ENCODE measurements at regions not wholly inside any gene's neighbourhood (a gene's known extent, or its start where the extent isn't known, plus 50 kb on each side); places are given as distances from the start of the nearest gene placed in this dataset.

- DNase-seq (ENCODE audit: low read depth) = no peak
- no peak for TF ChIP-seq CTCF (IDR thresholded peaks at IDR 0.05; ENCODE audit: low read depth, low read length, missing control alignments)
- H3K4me3 ChIP-seq (ENCODE audit: low read depth, low read length) = no peak overlapping the region
- in situ Hi-C loops (cut with HindIII; ENCODE audit: low sequenced_read_pairs) = no loop called here
These were observed 219.5 kb upstream of the HABP2 start for GRCh38 chr10:113333313-113333712.

- H3K4me3 ChIP-seq (ENCODE audit: low read depth, low read length) = no peak overlapping the region
- no peak for DNase-seq (ENCODE audit: low read depth)
- TF ChIP-seq CTCF (IDR thresholded peaks at IDR 0.05; ENCODE audit: low read depth, low read length, missing control alignments) = no peak
- in situ Hi-C loops (cut with HindIII; ENCODE audit: low sequenced_read_pairs) = no loop called here
These were observed 217.3 kb upstream of the HABP2 start for GRCh38 chr10:113335592-113335991.

GRCh38 chr10:113336549-113337130 is 216.2 kb upstream of the HABP2 start:
- in situ Hi-C loops (cut with HindIII; ENCODE audit: low sequenced_read_pairs) = no loop called here
- H3K4me3 ChIP-seq (ENCODE audit: low read depth, low read length) = no peak overlapping the region
- TF ChIP-seq CTCF (IDR thresholded peaks at IDR 0.05; ENCODE audit: low read depth, low read length, missing control alignments) = no peak
- DNase-seq (ENCODE audit: low read depth) = no peak

- H3K4me3 ChIP-seq (ENCODE audit: low read depth, low read length) = no peak overlapping the region
- in situ Hi-C loops (cut with HindIII; ENCODE audit: low sequenced_read_pairs) = no loop called here
- TF ChIP-seq CTCF (IDR thresholded peaks at IDR 0.05; ENCODE audit: low read depth, low read length, missing control alignments) = no peak
- no peak for DNase-seq (ENCODE audit: low read depth)
These were observed 215.7 kb upstream of the HABP2 start for GRCh38 chr10:113337142-113337541.

- TF ChIP-seq CTCF (IDR thresholded peaks at IDR 0.05; ENCODE audit: low read depth, low read length, missing control alignments) = no peak
- in situ Hi-C loops (cut with HindIII; ENCODE audit: low sequenced_read_pairs) = no loop called here
- no peak overlapping the region for H3K4me3 ChIP-seq (ENCODE audit: low read depth, low read length)
- no peak for DNase-seq (ENCODE audit: low read depth)
These were observed 213.7 kb upstream of the HABP2 start for GRCh38 chr10:113339121-113339520.

GRCh38 chr10:113340282-113340681 is 212.6 kb upstream of the HABP2 start:
- DNase-seq (ENCODE audit: low read depth) = no peak
- in situ Hi-C loops (cut with HindIII; ENCODE audit: low sequenced_read_pairs) = no loop called here
- H3K4me3 ChIP-seq (ENCODE audit: low read depth, low read length) = no peak overlapping the region
- TF ChIP-seq CTCF (IDR thresholded peaks at IDR 0.05; ENCODE audit: low read depth, low read length, missing control alignments) = no peak

- in situ Hi-C loops (cut with HindIII; ENCODE audit: low sequenced_read_pairs) = no loop called here
- TF ChIP-seq CTCF (IDR thresholded peaks at IDR 0.05; ENCODE audit: low read depth, low read length, missing control alignments) = no peak
These were observed 211.7 kb upstream of the HABP2 start for GRCh38 chr10:113341138-113341537.

More at GRCh38 chr10:113341138-113341537, 211.7 kb upstream of the HABP2 start:
- DNase-seq (ENCODE audit: low read depth) = no peak
- no peak overlapping the region for H3K4me3 ChIP-seq (ENCODE audit: low read depth, low read length)

Data from astrocyte of the cerebellum (primary cell).